MCF 10A (cell line): ENCODE measurements at regions not wholly inside any gene's neighbourhood (a gene's known extent, or its start where the extent isn't known, plus 50 kb on each side); places are given as distances from the start of the nearest gene placed in this dataset.

Experiments used
- BruUV-seq: library from RNA; stranded (reverse); fragments of 400-500 nt; replicated peaks from 2 replicates; lab custom pipeline; 2021; lab: Mats Ljungman, UMichigan
- CTCF ChIA-PET: fragments of 300-600 bp; sonication (Branson Sonifier 250); formaldehyde crosslinking; extraction: SDS; loops from one replicate; lab custom pipeline; 2021; ENCODE audit warnings: antibody characterized with exemption, inconsistent platforms; lab: Yijun Ruan, JAX
- POLR2A ChIA-PET: fragments of 300-600, 350-650 bp; sonication (Branson Sonifier 250); formaldehyde crosslinking; extraction: SDS; loops from one replicate; lab custom pipeline; 2020; ENCODE audit warnings: antibody characterized with exemption, inconsistent platforms; lab: Yijun Ruan, JAX
- DNase-seq: peaks from one replicate; pipeline ENCODE4 v3.0.0-alpha.2; 2018; ENCODE audit not compliant: unreplicated experiment
- H3K27ac Mint-ChIP-seq: one replicate; pipeline ENCODE4 v1.8.0; 2022; ENCODE audit warnings: mild to moderate bottlenecking, low read depth, mixed read lengths; ENCODE audit not compliant: unreplicated experiment
- H3K27me3 Mint-ChIP-seq: one replicate; pipeline ENCODE4 v1.8.0; 2022; ENCODE audit warnings: mixed read lengths; ENCODE audit not compliant: insufficient read depth, unreplicated experiment
- H3K36me3 Mint-ChIP-seq: one replicate; pipeline ENCODE4 v1.8.0; 2022; ENCODE audit warnings: mild to moderate bottlenecking, moderate library complexity, mixed read lengths; ENCODE audit not compliant: insufficient read depth, unreplicated experiment
- H3K4me1 Mint-ChIP-seq: one replicate; pipeline ENCODE4 v1.8.0; 2022; ENCODE audit warnings: mixed read lengths; ENCODE audit not compliant: insufficient read depth, unreplicated experiment
- H3K4me3 Mint-ChIP-seq: one replicate; pipeline ENCODE4 v1.8.0; 2022; ENCODE audit warnings: mild to moderate bottlenecking, moderate library complexity, mixed read lengths; ENCODE audit not compliant: unreplicated experiment
- H3K9me3 Mint-ChIP-seq: one replicate; pipeline ENCODE4 v1.8.0; 2022; ENCODE audit warnings: mixed read lengths; ENCODE audit not compliant: unreplicated experiment
- CTCF ChIP-seq: fragments of 200-600 bp; IDR thresholded peaks from one replicate; pipeline ENCODE4 v1.8.0; 2022; ENCODE audit warnings: antibody characterized with exemption, mild to moderate bottlenecking; ENCODE audit not compliant: unreplicated experiment
- intact Hi-C: fragments of 100-400 bp; cut with micrococcal nuclease; formaldehyde crosslinking; loops from 2 replicates; pipeline ENCODE4 v1.14.1; 2022

- DNase-seq: peak; percentile 17
- ChIA-PET CTCF (no interaction called here), POLR2A (no interaction called here)
- intact Hi-C loops: loop anchor here (5.0 kb wide), 1 partner anchor 37 kb away; no protein-coding TSS in a partner anchor
- Mint-ChIP-seq H3K9me3 (no peaks in the 10 kb centered on the region), H3K27me3 (no peaks in the 10 kb centered on the region), H3K36me3 (no peaks in the 10 kb centered on the region), H3K27ac (no peak overlapping the region), H3K4me3 (no peak overlapping the region), H3K4me1 (peaks cover 6% of the 10 kb centered on the region)
- no peak for TF ChIP-seq CTCF
- BruUV-seq: no TSS peak
Measured at GRCh38 chr12:75825686-75826085, 205.9 kb downstream of the PHLDA1 start.

- no peaks in the 10 kb centered on the region for H3K9me3 Mint-ChIP-seq
- H3K4me1 Mint-ChIP-seq: peaks cover 9% of the 10 kb centered on the region
- no peak for DNase-seq
- H3K36me3 Mint-ChIP-seq: no peaks in the 10 kb centered on the region
- intact Hi-C loops: no loop called here
- BruUV-seq: no TSS peak
- no peaks in the 10 kb centered on the region for H3K27me3 Mint-ChIP-seq
- POLR2A ChIA-PET: interaction anchor here (1.3 kb wide), 1 partner anchor 40 kb away, joined by 4 read pairs; no protein-coding TSS in a partner anchor
- no peak overlapping the region for H3K4me3 Mint-ChIP-seq
- TF ChIP-seq CTCF: no peak
- H3K27ac Mint-ChIP-seq: no peak overlapping the region
- CTCF ChIA-PET: interaction anchor here (0.8 kb wide), 1 partner anchor 121 kb away, joined by 3 read pairs; no protein-coding TSS in a partner anchor
Measured at GRCh38 chr12:75823475-75823874, 208.1 kb downstream of the PHLDA1 start.

GRCh38 chr12:75822416-75822815 lies 209.2 kb downstream of the PHLDA1 start:
- Mint-ChIP-seq H3K36me3 (no peaks in the 10 kb centered on the region), H3K27ac (no peak overlapping the region), H3K4me1 (peaks cover 10% of the 10 kb centered on the region), H3K4me3 (no peak overlapping the region), H3K9me3 (no peaks in the 10 kb centered on the region), H3K27me3 (no peaks in the 10 kb centered on the region)
- no TSS peak for BruUV-seq
- DNase-seq: no peak
- CTCF ChIA-PET: interaction anchor here (0.6 kb wide), 1 partner anchor 9 kb away, joined by 3 read pairs; no protein-coding TSS in a partner anchor
- no peak for TF ChIP-seq CTCF
- intact Hi-C loops: no loop called here
- POLR2A ChIA-PET: interaction anchor here (0.6 to 1.3 kb wide), 2 partner anchors 41 to 50 kb away, joined by 4 read pairs; no protein-coding TSS in a partner anchor

- CTCF ChIA-PET: interaction anchor here (0.6 to 3.2 kb wide), 15 partner anchors 8 to 549 kb away, joined by 3 to 21 read pairs (median 4); partner anchors contain the start of gene PHLDA1
- no TSS peak for BruUV-seq
- peaks cover 17% of the 10 kb centered on the region for H3K4me1 Mint-ChIP-seq
- no peak overlapping the region for H3K4me3 Mint-ChIP-seq
- no peaks in the 10 kb centered on the region for H3K36me3 Mint-ChIP-seq
- H3K9me3 Mint-ChIP-seq: no peaks in the 10 kb centered on the region
- DNase-seq: peak; percentile 84
- intact Hi-C loops: loop anchor here (1.0 kb wide), 2 partner anchors 157 to 527 kb away; partner anchors contain the start of gene BBS10
- no peaks in the 10 kb centered on the region for H3K27me3 Mint-ChIP-seq
- POLR2A ChIA-PET: interaction anchor here (0.6 to 1.7 kb wide), 9 partner anchors 9 to 439 kb away, joined by 3 to 30 read pairs (median 3); partner anchors contain the start of gene PHLDA1
- peak; percentile 21 for TF ChIP-seq CTCF
- no peak overlapping the region for H3K27ac Mint-ChIP-seq
Measured at GRCh38 chr12:75820848-75821578, 210.6 kb downstream of the PHLDA1 start.
